ENCODE measurements at regions not wholly inside any gene's neighbourhood (a gene's known extent, or its start where the extent isn't known, plus 50 kb on each side); places are given as distances from the start of the nearest gene placed in this dataset.
"Not testable (repeated sequence)": the region's sequence is repeated elsewhere in the genome, so short reads cannot be mapped to it uniquely, and the experiment has no call there.

DNA sequence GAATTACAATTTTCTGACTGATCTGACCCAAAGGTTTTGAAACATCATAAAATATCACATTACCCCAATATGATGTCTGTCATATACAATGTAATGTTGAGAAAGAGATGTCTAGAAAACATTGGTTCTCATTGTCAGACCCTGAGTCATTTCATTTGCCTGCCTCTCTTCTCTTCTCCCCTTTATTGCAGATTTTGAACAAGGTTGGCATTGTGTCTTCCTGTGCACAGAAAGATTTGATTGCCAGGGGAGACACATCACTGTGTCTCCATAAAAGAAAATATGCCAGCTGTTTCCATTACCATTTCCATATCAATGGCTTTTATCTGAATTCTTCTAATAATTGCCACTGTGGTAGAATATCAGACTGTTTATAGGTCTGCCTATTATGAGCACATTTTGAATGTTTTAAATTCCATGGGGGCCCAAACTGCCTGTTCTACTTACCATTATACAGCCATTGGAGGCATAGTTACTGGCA, 65.6 kb downstream of the IFI44 start:
- DNase-seq, result no peak

DNA sequence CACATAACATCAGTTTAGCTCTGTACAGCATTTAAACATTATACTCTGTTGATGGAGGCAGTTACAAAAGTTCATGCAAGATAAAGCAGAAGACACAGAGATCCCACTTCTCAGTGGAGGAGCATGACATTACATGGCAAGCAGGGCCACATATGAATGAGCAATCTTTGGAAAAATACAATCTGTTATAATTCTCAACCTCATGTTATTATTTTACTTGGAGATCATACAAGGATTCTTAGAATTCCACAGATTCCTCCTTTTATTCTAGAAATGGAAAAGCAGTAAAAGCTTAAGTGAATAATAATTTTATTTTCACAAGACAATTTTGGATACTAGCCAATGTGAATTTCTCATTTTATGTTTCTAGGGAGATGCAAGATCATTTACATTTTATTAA, 66.6 kb downstream of the IFI44 start:
- no peak for DNase-seq

DNA sequence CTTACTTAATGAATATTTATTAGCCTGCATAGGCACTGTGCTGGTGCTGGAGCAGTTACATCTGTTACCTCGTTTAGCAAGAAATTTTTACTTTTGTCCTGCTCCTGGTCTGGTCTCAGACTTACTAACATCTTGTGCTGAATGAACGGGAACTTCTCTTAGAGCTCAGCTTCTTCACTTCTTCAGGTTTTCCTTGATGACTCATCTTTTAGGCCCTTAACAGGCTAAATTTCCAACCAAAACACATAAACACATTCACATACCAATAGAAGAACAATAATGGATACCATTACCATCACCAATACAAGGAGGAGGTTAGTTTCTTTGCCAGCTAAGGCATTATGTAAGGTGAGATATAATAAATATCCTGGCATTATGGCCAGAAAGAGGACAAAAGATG, 68.9 kb downstream of the IFI44 start:
- DNase-seq, result no peak

DNA sequence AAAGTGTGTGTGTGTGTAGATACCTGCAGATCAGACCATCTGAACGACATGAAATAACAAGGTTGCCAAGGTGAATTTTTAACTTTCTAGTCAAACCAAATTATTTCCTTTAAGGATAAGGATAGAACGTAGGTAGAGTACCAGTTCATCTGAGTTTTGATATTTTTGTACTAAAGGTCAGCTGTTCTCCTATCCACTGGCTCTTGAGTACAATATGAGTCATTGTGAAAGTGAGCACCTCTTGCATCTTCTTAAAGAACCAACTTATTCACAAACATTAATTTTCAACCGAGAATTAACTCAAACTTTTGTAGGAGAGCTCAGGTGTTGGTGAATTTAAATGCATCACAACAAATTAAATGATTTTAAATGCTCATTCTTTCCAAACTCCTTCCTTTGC, 71.5 kb downstream of the IFI44 start:
- no peak for DNase-seq

DNA sequence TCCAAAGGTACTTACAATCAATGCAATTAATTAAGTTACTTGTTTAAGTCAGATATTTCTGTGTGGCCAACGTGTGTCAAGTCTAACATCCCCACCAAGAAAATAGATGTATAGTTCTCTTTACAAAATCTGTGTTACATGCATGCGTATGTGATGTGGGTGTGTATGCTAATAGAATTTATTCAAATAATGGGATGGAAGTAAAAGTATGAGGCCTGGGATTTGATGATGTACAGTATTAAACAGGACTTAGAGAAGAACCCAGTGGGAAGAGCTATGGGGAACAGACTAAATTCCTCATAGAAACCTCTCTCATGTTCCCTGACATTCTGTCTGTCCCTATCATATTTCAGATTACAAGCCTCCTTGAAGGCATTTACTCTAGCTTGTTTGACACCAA, 72.5 kb downstream of the IFI44 start:
- no peak for DNase-seq

DNA sequence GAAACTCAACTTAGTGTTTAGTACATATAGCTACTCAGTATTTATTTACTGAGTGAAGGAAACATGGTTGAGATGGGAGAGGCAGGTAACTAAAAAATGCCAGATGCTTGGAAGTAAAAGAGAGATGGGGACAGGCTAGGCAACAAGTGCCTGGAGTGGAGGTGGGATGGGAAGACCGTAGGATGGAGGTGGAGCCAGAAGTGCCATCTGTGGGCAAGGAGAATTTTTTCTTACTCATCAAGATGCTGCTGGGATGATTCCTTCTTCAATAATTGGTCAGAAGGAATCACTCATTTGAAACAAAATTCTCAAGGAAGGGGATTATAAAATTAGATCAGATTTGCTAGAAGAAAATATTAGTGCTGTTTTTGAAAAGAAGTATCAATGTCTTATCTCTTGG, 72.9 kb downstream of the IFI44 start:
- DNase-seq, result no peak

DNA sequence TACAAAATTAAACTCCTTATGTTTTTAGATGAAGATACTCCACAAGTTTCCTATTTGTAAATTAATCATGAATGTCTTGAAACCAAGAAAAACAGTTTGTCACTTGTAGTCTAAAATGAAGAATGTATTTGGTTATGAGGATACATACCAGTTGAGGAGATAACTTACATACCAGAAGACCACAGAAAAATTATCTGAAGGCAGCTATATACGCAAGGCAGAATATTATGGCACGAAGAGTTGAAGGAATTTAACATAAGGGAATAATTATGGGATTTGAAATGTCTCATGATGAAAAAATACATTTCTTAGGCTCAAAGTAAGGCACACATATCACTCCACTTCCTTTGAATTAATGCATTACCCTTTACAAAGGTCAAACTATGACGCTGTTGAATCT, 73.3 kb downstream of the IFI44 start:
- DNase-seq, result no peak

DNA sequence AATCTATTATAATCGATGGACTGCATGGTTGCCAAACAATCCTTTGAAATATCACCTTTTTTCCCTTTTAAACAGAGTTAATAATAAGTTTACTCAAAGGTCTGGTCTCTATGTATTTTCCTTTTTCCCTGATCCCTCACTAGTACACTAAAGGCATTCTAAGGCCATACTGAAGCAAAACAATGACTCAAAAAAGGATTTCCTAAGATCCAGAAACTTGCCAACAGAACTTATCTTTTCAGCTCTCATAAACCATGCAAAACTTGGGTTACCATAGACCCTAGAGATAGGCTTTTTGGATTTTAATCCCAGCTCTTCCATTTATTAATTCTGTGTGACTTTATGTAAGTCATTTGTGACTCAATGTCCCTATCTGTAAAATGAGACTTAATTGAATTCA, 77.1 kb downstream of the IFI44 start:
- DNase-seq, result no peak

DNA sequence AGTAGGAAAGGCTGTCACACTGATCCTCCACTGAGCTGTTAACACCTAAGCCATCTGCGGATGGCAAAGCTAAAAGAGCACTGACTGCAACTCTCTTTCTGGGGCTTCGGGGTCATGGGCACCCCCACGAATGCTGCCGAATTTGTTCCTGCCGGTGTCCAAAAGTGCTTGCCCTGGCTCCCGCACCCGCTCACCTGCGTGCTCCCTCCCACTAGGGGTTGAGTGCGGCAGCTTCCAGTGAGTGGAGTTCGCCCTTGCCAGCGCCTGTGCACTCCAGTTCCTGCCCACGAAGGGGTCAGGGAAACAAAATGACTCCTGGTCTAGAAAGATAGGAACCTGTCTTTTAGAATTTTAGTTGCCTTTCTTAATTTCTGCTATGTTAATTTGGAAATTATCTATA, 78.7 kb downstream of the IFI44 start:
- DNase-seq, result no peak

DNA sequence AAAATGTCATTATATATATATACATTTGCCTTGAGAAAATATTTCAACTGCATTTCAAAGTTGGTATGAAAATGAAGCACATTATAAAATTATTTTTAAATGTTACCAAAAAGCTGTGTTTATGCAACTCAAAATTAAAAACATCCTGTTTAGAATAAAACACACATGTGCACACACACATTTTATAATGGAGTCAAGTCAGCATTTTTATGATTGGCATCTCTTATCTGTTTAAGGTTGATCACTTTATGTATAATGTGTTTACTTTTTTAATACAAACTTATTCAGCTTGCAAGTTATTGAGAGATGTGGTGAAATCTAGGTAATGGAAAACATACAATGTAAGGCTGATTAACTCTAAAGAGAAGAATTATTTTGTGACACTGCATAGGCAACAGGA, 80.4 kb downstream of the IFI44 start:
- no peak for DNase-seq

DNA sequence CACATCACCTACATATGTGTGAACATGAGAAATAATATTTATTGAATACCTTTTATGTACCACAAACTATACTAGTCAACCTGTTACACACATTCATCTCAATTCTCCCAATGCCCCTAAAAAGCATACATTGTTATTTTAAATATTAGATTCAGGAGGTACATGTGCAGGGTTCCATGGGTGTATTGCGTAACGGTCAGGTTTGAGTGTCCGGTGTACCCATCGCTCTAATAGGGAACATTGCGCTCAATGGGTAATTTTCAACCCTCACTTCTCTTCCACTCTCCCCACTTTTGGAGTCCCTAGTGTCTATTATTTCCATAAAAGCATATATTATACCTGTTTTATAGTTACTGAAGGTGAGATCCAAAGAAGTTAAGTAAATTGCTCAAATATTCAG, 82.0 kb downstream of the IFI44 start:
- no peak for DNase-seq

DNA sequence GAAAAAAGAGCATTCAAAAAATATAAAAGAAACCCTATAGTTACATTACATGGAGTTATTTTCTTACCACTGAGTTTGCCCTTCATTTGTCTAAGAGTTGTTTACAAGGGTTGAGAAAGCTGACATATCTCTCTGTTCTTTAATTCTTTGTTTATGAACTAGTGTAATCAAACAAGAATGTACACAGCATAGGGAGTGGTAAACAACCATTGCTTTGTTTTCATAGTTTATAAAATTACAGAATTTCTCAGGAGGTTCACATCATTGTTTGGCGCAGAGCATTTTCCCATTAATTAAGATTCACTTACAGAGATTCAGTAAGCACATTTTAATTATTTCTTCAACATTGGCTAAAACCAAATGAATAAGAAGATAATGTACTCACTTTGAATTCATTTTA, 87.6 kb downstream of the IFI44 start:
- DNase-seq, result no peak

DNA sequence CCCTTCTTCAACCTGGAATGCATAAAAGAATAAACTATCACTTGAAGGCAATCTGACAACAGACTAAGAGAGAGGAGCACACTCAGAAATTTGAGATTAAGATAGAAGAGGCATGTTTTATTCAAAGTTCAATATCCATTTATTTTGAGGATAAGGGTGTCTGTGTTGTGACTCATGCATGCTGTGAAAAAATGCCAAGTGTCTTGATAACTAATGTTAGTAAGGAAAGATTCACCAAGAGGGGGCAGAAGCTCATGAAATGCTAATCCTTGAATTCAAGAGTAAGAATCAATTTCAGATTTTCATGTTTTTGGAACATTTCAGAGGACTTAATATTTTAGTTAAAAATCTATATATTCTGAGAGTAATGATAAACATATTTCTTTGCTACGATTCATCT, 94.0 kb downstream of the IFI44 start:
- DNase-seq, result no peak

DNA sequence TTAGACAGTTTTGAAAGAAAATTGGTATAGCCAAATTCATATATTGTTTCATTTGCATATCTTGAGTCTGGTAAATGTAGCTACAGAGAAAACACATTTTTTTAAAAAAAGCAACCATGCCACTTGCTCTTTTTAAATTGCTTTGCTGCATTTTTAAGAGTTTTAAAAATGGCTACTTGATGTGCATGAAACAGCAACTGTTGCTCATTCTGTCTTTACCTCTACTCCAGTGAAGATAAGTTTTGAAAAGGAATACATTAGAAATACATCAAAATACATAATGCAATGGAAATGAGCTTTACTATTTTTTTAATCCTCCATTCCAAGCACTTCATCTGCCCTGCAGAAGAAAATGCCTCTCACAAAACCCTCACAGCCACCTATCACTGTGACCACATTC, 95.5 kb downstream of the IFI44 start:
- no peak for DNase-seq

DNA sequence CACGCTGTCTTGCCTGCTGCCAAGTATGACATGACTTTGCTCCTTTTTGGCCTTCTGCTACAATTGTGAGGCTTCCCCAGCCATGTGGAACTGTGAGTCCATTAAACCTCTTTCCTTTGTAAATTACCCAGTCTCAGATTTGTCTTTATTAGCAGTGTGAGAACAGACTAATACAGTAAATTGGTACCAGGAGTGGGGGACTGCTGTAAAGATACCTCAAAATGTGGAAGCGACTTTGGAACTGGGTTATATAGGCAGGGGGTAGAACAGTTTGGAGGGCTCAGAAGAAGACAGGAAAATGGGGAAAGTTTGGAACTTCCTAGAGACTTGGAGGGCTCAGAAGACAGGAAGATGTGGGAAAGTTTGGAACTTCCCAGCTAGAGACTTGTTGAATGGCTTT, 104.0 kb downstream of the IFI44 start:
- not testable (repeated sequence) for DNase-seq

DNA sequence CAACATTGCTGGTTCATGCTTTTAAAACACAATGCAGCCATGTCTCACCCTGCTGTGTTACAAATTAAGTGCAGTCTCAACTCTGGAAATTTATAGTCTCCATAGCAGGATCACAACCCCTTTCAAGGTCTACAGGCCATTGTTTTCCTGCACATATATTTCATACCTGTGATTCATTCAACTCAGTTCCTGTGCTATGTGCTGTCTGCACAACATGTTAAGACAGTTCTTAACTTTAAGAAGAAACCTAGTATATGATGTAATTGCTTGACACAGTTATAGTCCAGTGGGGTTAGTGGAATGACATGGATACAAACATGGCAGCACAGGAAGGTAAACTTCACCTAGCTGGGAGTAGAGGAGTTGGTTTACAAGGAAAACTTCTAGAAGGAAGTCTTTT, 106.4 kb downstream of the IFI44 start:
- no peak for DNase-seq

DNA sequence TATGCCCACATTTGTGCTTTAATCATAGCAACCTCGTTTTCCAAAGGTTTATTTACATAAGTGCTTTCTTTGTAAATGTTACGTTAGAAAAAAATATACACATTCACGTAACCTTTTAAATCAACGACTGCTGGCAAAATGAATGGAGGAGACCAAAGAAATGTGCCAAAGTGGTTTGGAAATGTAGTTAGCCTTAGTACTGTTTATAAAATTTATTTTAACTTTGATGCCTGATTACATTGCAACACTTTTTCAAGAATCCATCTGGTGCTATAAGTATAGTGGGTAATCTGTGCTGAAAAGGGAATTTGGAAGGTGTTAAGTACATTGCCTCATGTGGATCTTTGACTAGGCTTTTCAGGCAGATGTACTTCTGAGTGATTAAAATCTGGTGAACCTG, 108.9 kb downstream of the IFI44 start:
- no peak for DNase-seq

DNA sequence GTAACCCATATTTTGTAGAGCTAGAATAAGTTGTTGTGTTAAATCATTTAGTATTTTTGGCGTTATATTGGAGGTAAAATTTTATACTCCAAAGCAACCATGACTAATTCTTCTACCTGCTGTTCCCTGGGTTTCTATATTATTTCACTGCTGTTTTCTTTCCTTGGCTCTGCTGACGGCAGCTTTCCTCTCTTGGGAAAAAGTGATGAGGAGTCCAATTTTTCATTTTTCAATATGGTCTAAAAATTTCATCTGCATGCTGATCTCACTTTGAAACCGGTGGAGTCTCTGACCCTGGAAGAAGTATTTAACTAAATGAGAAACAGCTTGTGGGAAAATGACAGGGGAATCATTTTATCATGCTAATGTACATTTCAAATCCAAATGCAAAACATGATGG, 110.2 kb downstream of the IFI44 start:
- DNase-seq, result no peak

DNA sequence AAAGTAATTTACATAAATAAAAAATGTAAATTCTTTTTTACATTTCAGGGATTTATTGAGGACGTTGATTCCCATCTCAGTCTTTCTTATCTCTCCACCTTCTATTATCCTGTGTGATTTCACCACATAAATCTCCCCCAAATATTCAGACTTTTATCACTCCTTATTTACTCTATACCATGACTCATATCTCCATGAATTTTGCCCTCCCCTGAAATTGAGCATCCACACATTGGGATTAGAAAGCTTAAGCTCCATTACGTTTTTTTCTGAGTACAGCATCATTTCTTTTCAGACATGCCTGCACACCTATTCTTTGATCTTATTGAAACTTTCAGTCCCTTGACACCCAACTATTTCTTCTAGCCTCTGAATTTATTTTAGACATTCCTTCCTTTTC, 111.2 kb downstream of the IFI44 start:
- DNase-seq, result no peak

DNA sequence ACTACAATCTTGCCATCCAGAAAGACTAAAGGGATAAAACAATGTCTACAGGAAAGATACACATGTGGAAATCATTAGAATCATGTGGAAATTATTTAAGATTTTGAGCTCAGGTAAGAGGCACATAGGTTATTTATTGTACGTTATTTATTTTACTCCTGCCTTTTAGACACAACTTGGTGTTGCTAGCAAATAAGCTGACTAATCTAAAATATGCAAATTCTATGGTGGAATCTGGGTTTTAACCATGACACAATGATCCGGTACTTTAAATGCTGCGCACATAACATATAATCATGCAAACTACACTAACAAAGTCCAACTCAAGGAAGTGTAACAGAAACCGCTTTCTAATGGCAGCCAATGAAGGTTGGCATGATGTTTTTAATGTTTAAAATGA, 112.5 kb downstream of the IFI44 start:
- DNase-seq, result no peak

DNA sequence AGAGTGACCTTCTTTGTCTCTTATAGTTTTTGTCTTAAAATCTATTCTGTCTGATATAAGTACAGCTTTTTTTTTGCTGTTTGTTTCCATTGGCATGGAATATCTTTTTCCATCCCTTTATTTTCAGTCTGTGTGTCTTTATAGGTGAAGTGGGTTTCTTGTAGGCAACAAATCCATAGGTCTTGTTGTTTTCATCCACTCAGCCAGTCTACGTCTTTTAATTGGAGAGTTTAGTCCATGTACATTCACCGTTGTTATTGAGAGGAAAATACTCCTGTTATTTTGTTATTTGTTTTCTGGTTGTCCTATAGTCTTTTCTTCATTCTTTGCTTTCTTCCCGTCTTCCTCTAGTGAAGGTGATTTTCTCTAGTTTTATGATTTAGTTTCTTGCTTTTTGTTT, 115.9 kb downstream of the IFI44 start:
- no peak for DNase-seq

DNA sequence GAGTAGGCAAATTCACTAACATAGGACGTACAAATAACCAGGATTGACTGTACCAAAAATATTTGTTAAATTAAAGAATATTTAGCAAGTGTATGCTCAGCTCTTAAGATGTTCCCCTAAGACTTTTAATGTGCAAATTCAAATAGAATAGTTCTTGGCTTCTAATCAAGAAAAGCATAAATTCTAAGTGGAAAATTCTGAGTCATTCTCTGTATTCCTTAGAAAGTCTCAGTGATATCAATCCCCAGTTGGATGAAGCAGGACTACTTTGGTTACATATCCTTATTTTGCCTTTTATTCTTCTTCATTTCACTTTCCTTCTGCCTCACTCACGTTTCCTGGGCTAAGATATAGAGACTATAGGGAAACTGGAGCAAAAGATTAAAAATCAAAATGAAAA, 130.2 kb downstream of the IFI44 start:
- DNase-seq, result no peak

DNA sequence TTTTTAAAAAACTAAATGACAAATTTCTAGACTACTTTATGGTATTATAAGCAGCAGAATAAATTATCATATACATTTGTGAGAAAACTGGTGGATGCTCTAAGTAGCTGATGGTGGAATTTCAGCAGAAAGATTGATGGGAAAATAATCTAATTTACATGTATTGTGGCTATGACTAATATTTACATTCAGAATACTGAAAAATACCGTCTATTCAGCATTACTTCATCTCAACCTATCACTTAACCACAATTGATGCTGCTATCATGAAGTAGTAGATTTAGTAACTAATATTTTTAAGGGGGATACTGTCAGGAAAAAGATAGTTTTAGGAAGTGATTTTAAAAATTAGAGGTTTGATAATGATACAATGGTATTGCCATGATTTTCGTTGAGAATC, 137.9 kb downstream of the IFI44 start:
- DNase-seq, result no peak

DNA sequence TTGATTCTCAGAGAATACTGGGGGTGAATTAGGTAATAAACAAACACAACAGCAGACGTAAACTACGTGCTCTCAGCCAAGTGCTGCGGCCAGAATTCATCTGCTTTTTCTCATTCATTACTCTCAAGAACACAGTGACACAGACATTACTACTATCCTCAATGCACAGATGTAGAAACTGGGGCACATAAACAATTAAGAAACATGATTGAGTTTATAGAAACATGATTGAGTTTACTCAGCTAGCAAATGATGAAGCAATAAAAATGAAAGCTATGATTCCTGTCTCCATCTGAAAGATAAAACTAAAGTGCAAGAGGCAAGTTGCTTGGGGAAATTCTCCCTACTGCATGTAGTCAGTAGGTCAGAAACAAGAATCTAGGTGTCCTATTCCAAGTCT, 140.5 kb downstream of the IFI44 start:
- no peak for DNase-seq

DNA sequence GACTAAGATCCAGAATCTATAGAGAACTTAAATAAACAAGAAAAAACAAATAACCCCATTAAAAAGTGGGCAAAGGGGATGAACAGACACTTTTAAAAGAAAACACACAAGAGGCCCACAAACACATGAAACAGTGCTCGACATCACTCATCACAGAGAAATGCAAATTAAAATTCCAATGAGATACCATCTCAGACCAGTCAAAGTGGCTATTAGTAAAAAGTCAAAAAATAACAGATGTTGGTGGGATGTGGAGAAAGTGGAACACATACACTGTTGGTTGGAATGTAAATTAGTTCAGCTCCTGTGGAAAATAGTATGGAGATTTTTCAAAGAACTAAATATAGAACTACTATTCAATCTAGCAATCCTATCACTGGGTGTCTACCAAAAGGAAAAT, 143.1 kb downstream of the IFI44 start:
- no peak for DNase-seq

DNA sequence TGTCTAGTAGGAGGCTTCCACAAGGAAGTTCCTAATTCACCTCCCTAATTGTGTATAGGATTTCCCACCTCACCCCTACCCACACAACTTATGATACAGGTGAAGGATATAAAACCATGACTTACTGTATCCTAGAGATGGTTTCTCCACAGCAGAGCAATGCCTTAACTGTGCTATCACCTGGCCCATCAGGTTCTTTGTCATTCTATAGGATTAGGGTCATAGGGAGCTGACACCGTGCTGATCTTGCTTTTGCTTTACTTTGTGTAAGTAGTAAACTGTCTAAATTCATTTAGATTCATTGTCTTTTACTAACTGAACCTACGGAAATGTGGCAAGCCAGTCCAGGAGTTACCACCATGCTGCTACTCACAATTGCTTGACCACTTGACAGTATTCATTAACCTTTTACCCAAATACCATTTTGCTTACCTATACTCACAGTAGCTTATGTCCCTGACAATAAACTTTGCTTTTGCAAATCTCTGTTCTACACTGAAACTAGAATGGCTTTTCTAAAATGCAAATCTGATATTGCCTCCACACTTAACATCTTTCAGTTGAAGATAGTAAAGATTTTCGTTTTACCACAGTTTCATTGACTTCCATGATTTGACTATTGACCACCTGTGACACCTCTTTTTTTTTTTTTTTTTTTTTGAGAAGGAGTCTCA, 147.6 kb downstream of the IFI44 start:
- DNase-seq, result no peak
